ENCODE measurements at regions not wholly inside any gene's neighbourhood (a gene's known extent, or its start where the extent isn't known, plus 50 kb on each side); places are given as distances from the start of the nearest gene placed in this dataset.
"Not testable (repeated sequence)": the region's sequence is repeated elsewhere in the genome, so short reads cannot be mapped to it uniquely, and the experiment has no call there.

DNA sequence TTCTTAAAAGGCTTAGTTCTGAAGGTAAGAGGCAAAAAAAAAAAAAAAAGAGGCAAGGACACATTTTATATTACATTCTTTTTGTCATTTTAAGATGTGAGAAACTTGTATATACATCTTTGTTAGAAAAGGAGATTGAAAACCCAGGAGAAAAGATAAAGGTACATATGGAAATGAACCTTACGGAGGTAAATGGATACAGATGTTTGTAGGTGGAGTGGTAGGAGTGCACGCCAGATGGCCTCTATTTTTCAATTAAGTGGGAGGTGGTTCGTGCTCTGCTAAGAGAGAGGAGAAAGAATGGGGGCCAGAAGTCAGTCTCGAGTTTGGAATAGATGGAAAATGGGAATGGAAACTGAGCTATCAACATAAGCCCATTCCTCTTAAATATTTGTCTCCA lies 622.5 kb upstream of the GHITM start:
- no peaks in the 10 kb centered on the region for H3K27me3 ChIP-seq
- DNase-seq: no peak
- intact Hi-C loops (cut with DNase I; ENCODE audit: low total_unique reads): no loop called here
- no peaks in the 10 kb centered on the region for H3K36me3 ChIP-seq
- H3K4me1 ChIP-seq: no peaks in the 10 kb centered on the region
- H3K4me3 ChIP-seq: no peak overlapping the region
- no peak overlapping the region for H3K27ac ChIP-seq
- no peaks in the 10 kb centered on the region for H3K9me3 ChIP-seq
- TF ChIP-seq POLR2A (IDR thresholded peaks at IDR 0.05): no peak
- 69 to 85% (median 74%) methylated on average over 4 of the region's 4 CpGs for WGBS, 5 donors

DNA sequence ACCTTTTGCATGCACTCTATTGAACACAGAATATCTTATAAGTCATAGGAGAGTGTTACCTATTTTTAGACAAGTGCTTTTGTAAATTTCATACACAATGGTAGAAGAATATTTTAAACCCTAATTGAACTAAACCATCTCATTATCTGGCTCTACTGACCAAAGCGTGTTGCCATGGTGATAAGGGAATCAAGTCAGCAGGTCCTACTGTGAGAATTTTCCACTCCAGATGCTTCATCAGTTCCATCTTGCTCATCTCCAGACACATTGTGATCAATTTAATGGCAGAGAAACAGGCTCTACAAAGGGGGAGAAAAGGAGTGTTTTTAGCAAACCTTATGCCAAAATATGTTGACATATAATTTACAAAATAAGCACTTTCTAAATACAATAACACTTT lies 621.9 kb upstream of the GHITM start:
- Histone ChIP-seq H3K27me3 (no peaks in the 10 kb centered on the region), H3K9me3 (no peaks in the 10 kb centered on the region), H3K27ac (no peak overlapping the region), H3K4me1 (peaks cover 0 to 1% (median 0%) of the 10 kb centered on the region in 4 donors), H3K4me3 (no peak overlapping the region), H3K36me3 (no peaks in the 10 kb centered on the region)
- WGBS, 5 donors: 81 to 94% (median 88%) methylated on average over 1 of the region's 1 CpG
- intact Hi-C loops (cut with DNase I; ENCODE audit: low total_unique reads): no loop called here
- TF ChIP-seq, protein P1, sequence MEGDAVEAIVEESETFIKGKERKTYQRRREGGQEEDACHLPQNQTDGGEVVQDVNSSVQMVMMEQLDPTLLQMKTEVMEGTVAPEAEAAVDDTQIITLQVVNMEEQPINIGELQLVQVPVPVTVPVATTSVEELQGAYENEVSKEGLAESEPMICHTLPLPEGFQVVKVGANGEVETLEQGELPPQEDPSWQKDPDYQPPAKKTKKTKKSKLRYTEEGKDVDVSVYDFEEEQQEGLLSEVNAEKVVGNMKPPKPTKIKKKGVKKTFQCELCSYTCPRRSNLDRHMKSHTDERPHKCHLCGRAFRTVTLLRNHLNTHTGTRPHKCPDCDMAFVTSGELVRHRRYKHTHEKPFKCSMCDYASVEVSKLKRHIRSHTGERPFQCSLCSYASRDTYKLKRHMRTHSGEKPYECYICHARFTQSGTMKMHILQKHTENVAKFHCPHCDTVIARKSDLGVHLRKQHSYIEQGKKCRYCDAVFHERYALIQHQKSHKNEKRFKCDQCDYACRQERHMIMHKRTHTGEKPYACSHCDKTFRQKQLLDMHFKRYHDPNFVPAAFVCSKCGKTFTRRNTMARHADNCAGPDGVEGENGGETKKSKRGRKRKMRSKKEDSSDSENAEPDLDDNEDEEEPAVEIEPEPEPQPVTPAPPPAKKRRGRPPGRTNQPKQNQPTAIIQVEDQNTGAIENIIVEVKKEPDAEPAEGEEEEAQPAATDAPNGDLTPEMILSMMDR (IDR thresholded peaks at IDR 0.05): no peak
- no peak for DNase-seq

DNA sequence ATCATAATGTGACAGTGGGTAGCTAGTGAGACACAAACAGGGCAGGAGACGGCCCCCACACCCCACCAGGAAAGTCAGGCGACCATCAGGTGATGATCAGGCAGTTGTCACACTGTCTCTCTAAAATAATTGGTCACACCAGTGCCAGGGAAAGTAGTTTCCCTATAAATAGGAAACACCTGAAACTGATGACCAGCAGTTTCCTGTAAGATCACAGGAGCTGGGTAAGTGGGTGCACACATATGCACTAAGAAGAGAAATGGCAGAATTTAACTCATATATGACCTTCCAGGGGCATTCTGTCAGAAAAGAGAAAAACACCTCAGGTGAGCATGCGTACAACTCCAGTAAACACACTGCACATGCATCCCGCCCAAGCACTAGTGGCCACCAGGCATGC lies 620.5 kb upstream of the GHITM start:
- 57 to 72% (median 66%) methylated on average over 4 of the region's 4 CpGs for WGBS, 5 donors
- TF ChIP-seq, protein P1 (IDR thresholded peaks at IDR 0.05): no peak
- TF ChIP-seq POLR2AphosphoS5 (IDR thresholded peaks at IDR 0.05): no peak
- TF ChIP-seq POLR2A (IDR thresholded peaks at IDR 0.05): no peak
- TF ChIP-seq EP300 (IDR thresholded peaks at IDR 0.05): no peak

DNA sequence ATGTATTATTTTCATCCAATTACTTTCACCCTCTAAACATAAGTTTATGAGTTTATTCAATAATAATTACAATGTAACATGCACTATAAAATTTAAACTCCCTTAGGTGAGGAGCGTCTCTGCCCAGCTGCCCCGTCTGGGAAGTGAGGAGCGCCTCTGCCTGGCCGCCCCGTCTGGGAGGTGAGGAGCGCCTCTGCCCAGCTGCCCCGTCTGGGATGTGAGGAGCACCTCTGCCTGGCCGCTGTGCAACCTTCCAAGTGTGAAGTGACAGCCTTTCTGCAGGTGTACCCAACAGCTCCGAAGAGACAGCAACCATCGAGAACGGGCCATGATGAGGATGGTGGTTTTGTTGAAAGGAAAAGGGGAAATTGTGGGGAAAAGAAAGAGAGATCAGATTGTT lies 618.9 kb upstream of the GHITM start:
- H3K36me3 ChIP-seq; H3K27me3 ChIP-seq; H3K4me1 ChIP-seq; H3K4me3 ChIP-seq; H3K9me3 ChIP-seq; H3K27ac ChIP-seq; intact Hi-C loops (cut with DNase I; ENCODE audit: low total_unique reads); DNase-seq: not testable (repeated sequence)
- 83 to 95% (median 88%) methylated on average over 11 of the region's 11 CpGs for WGBS, 5 donors

More for the DNA sequence above, 620.5 kb upstream of the GHITM start:
- H3K27ac ChIP-seq: no peak overlapping the region
- H3K4me3 ChIP-seq: no peak overlapping the region
- H3K27me3 ChIP-seq: no peaks in the 10 kb centered on the region
- peaks cover 0 to 8% (median 0%) of the 10 kb centered on the region in 4 donors for H3K4me1 ChIP-seq
- peak in 1 of 2 donors; percentile 6 for DNase-seq
- no peaks in the 10 kb centered on the region for H3K36me3 ChIP-seq
- intact Hi-C loops (cut with DNase I; ENCODE audit: low total_unique reads): no loop called here
- no peaks in the 10 kb centered on the region for H3K9me3 ChIP-seq

DNA sequence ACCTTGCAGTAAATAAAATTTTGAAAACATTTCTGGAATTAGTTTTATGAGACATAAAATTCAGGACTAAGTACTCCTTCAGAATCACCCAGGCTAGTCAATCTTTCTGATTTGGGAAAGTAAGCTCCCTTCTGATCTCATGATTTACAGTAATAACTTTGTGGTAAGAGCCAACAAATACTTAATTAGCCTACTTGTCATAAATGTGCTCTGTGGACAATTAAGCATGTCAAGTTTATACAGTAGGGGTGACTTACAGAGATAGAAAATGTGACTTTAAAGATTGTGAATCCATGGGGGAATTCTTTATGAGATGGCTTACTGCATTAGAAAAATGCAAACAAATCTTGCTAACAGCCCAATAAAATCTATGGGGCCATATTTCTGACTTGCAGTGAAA lies 616.9 kb upstream of the GHITM start:
- intact Hi-C loops (cut with DNase I; ENCODE audit: low total_unique reads): no loop called here
- TF ChIP-seq, protein P1 (IDR thresholded peaks at IDR 0.05): no peak
- TF ChIP-seq EP300 (IDR thresholded peaks at IDR 0.05): no peak
- TF ChIP-seq POLR2A (IDR thresholded peaks at IDR 0.05): no peak
- TF ChIP-seq POLR2AphosphoS5 (IDR thresholded peaks at IDR 0.05): no peak
- no peaks in the 10 kb centered on the region for H3K36me3 ChIP-seq
- H3K27ac ChIP-seq: no peak overlapping the region
- H3K4me3 ChIP-seq: no peak overlapping the region
- H3K27me3 ChIP-seq: no peaks in the 10 kb centered on the region
- peaks cover 3 to 15% (median 11%) of the 10 kb centered on the region in 4 donors for H3K9me3 ChIP-seq
- DNase-seq: no peak
- H3K4me1 ChIP-seq: peaks cover 0 to 8% (median 0%) of the 10 kb centered on the region in 4 donors
